H1 (cell line): ENCODE measurements at regions not wholly inside any gene's neighbourhood (a gene's known extent, or its start where the extent isn't known, plus 50 kb on each side); places are given as distances from the start of the nearest gene placed in this dataset.

ENCODE experiments used
- CTCF ChIA-PET: fragments of 300-600 bp; sonication (Branson Sonifier 250); formaldehyde crosslinking; loops from one replicate; lab custom pipeline; 2021; ENCODE audit not compliant: partially characterized antibody; lab: Charles Lee
- POLR2A ChIA-PET: fragments of 300-600 bp; sonication (Branson Sonifier 250); formaldehyde crosslinking; loops from one replicate; lab custom pipeline; 2021; ENCODE audit warnings: inconsistent platforms; ENCODE audit not compliant: partially characterized antibody; lab: Charles Lee
- DNase-seq, 2 experiments: peaks; one replicate each; pipeline versions ENCODE4 v3.0.0 to v3.0.0-alpha.2; 2010 to 2022; ENCODE audit warnings: low spot score in 2 of 2, low read depth in 1 of 2, mixed read lengths in 1 of 2
- FAIRE-seq: peaks from 2 replicates; lab custom pipeline; 2011; peaks lifted over from hg19 to GRCh38; lab: Jason Lieb, UNC
- H2AFZ ChIP-seq: 2 replicates; pipeline ENCODE4 v1.8.1; 2012; ENCODE audit warnings: low read length, inconsistent platforms
- H2AK5ac ChIP-seq: 2 replicates; pipeline ENCODE4 v1.6.1; 2013; ENCODE audit warnings: low read depth, low read length
- H2BK120ac ChIP-seq: replicated peaks from 2 replicates; pipeline ENCODE3; 2013; ENCODE audit warnings: low read depth, low read length, inconsistent platforms
- H2BK12ac ChIP-seq: 2 replicates; pipeline ENCODE4 v1.6.1; 2013; ENCODE audit warnings: low read depth, low read length
- H2BK15ac ChIP-seq: 2 replicates; pipeline ENCODE4 v1.6.1; 2013; ENCODE audit warnings: low read length
- H2BK20ac ChIP-seq: 2 replicates; pipeline ENCODE4 v1.6.1; 2013; ENCODE audit warnings: low read length
- H2BK5ac ChIP-seq: 2 replicates; pipeline ENCODE4 v1.6.1; 2013; ENCODE audit warnings: low read depth, low read length
- H3K14ac ChIP-seq: 2 replicates; pipeline ENCODE4 v1.6.1; 2013; ENCODE audit warnings: inconsistent platforms; ENCODE audit not compliant: insufficient read length
- H3K18ac ChIP-seq: 2 replicates; pipeline ENCODE4 v1.6.1; 2013; ENCODE audit warnings: low read length; ENCODE audit errors: extremely low read depth
- H3K23ac ChIP-seq: 2 replicates; pipeline ENCODE4 v1.6.1; 2013; ENCODE audit warnings: inconsistent platforms; ENCODE audit not compliant: insufficient read length
- H3K23me2 ChIP-seq: 2 replicates; pipeline ENCODE4 v1.6.1; 2013; ENCODE audit warnings: low read depth, low read length
- H3K27ac ChIP-seq: 2 replicates; pipeline ENCODE4 v1.6.1; 2011; ENCODE audit warnings: low read depth, low read length, inconsistent platforms
- H3K27me3 ChIP-seq, 4 experiments: replicated peaks in 1 of 4; 1 replicate in 1 of 4; 2 replicates in 3 of 4; pipeline versions ENCODE4 v1.6.1 to v1.8.1; 2011 to 2013; ENCODE audit warnings: low read length in 3 of 4, mild to moderate bottlenecking in 3 of 4, inconsistent platforms in 2 of 4, mixed read lengths in 2 of 4, moderate library complexity in 1 of 4; ENCODE audit not compliant: control insufficient read depth in 3 of 4, insufficient read depth in 3 of 4; ENCODE audit errors: extremely low read depth in 1 of 4
- H3K36me3 ChIP-seq, 4 experiments: 2 replicates each; pipeline versions ENCODE4 v1.6.1 to v1.8.1; 2011 to 2013; ENCODE audit warnings: mild to moderate bottlenecking in 4 of 4, low read length in 3 of 4, moderate library complexity in 2 of 4, control low read depth in 1 of 4, inconsistent platforms in 1 of 4; ENCODE audit not compliant: insufficient read depth in 4 of 4, control insufficient read depth in 2 of 4
- H3K4ac ChIP-seq: replicated peaks from 2 replicates; pipeline ENCODE3; 2013; ENCODE audit warnings: low read length, low read depth, mixed read lengths, inconsistent platforms; ENCODE audit not compliant: insufficient read length
- H3K4me1 ChIP-seq, 4 experiments: replicated peaks in 1 of 4; 1 replicate in 1 of 4; 2 replicates in 3 of 4; pipeline versions ENCODE4 v1.6.1 to v1.8.1; 2011 to 2013; ENCODE audit warnings: low read length in 3 of 4, inconsistent platforms in 2 of 4, mixed read lengths in 1 of 4; ENCODE audit not compliant: insufficient read depth in 4 of 4, control insufficient read depth in 3 of 4
- H3K4me2 ChIP-seq, 2 experiments: 2 replicates each; pipeline versions ENCODE4 v1.6.1 to v1.8.1; 2011 to 2013; ENCODE audit warnings: low read depth in 2 of 2, low read length in 2 of 2, control low read depth in 1 of 2, inconsistent platforms in 1 of 2, mild to moderate bottlenecking in 1 of 2; ENCODE audit not compliant: insufficient read depth in 1 of 2
- H3K4me3 ChIP-seq, 4 experiments: fragments of 200-600, 300-600 bp in 1 of 4; sonication (generic), shearing (Covaris generic), sonication (Bioruptor Twin) in 1 of 4; 2 replicates each; pipeline versions ENCODE4 v1.5.1 to v1.8.1; 2011 to 2016; ENCODE audit warnings: low read length in 4 of 4, low read depth in 3 of 4, control low read depth in 2 of 4, inconsistent platforms in 2 of 4, mild to moderate bottlenecking in 2 of 4, mixed read lengths in 1 of 4, moderate library complexity in 1 of 4; ENCODE audit not compliant: insufficient read depth in 2 of 4; ENCODE audit errors: extremely low read depth in 1 of 4
- H3K56ac ChIP-seq: replicated peaks from 2 replicates; pipeline ENCODE3; 2013; ENCODE audit warnings: low read depth, mild to moderate bottlenecking, mixed read lengths, low read length, inconsistent platforms; ENCODE audit not compliant: insufficient read length
- H3K79me1 ChIP-seq: 2 replicates; pipeline ENCODE4 v1.6.1; 2013; ENCODE audit warnings: low read depth, low read length, control low read depth
- H3K79me2 ChIP-seq, 2 experiments: 2 replicates each; pipeline versions ENCODE4 v1.6.1 to v1.8.1; 2012 to 2013; ENCODE audit warnings: low read length in 2 of 2, mild to moderate bottlenecking in 2 of 2, inconsistent platforms in 1 of 2; ENCODE audit not compliant: insufficient read depth in 2 of 2, control insufficient read depth in 1 of 2
- H3K9ac ChIP-seq, 4 experiments: replicated peaks in 1 of 4; 1 replicate in 1 of 4; 2 replicates in 3 of 4; pipeline versions ENCODE4 v1.6.1 to v1.8.1; 2011 to 2013; ENCODE audit warnings: low read depth in 3 of 4, low read length in 3 of 4, control low read depth in 2 of 4, mild to moderate bottlenecking in 2 of 4, moderate library complexity in 2 of 4, inconsistent platforms in 1 of 4; ENCODE audit errors: extremely low read depth in 1 of 4
- H3K9me3 ChIP-seq, 2 experiments: 2 replicates each; pipeline versions ENCODE4 v1.6.1 to v1.8.1; 2012 to 2013; ENCODE audit warnings: mild to moderate bottlenecking in 2 of 2, moderate library complexity in 2 of 2, control low read depth in 1 of 2, inconsistent platforms in 1 of 2, low read depth in 1 of 2, low read length in 1 of 2, mixed read lengths in 1 of 2; ENCODE audit not compliant: insufficient read depth in 2 of 2
- H4K20me1 ChIP-seq, 2 experiments: replicated peaks in 1 of 2; 2 replicates each; pipeline versions ENCODE3 to v1.8.1; 2011 to 2013; ENCODE audit warnings: inconsistent platforms in 2 of 2, low read length in 2 of 2, mild to moderate bottlenecking in 1 of 2; ENCODE audit not compliant: insufficient read depth in 2 of 2, control insufficient read depth in 1 of 2
- H4K5ac ChIP-seq: 2 replicates; pipeline ENCODE4 v1.6.1; 2013; ENCODE audit warnings: low read length, low read depth, mixed read lengths, inconsistent platforms; ENCODE audit not compliant: insufficient read length
- H4K8ac ChIP-seq: 2 replicates; pipeline ENCODE4 v1.8.0; 2013; ENCODE audit warnings: mild to moderate bottlenecking, moderate library complexity, low read length, inconsistent platforms; ENCODE audit not compliant: insufficient read depth; ENCODE audit errors: extremely low read depth
- H4K91ac ChIP-seq: replicated peaks from 2 replicates; pipeline ENCODE3; 2013; ENCODE audit warnings: low read length, mixed read lengths, inconsistent platforms; ENCODE audit not compliant: insufficient read length
- CBX5 ChIP-seq: fragments of 300-800, 300-1000 bp; sonication (generic); IDR thresholded peaks from 2 replicates; pipeline ENCODE4 v1.7.1; 2016; ENCODE audit warnings: antibody characterized with exemption, low read length, low read depth
- CBX8 ChIP-seq: fragments of 300-800, 300-1000 bp; sonication (generic); IDR thresholded peaks from 2 replicates; pipeline ENCODE4 v1.7.1; 2016; ENCODE audit warnings: low read depth, low read length, borderline replicate concordance
- FOSL1 ChIP-seq: IDR thresholded peaks from 2 replicates; pipeline ENCODE4 v1.6.1; 2011; ENCODE audit warnings: mild to moderate bottlenecking, low read depth, low read length, moderate library complexity; ENCODE audit not compliant: insufficient read depth
- GTF2F1 ChIP-seq: IDR thresholded peaks from 2 replicates; pipeline ENCODE4 v1.6.1; 2012; ENCODE audit warnings: low read depth, low read length, improper control_type of control experiment, borderline replicate concordance
- SP4 ChIP-seq: IDR thresholded peaks from 2 replicates; pipeline ENCODE4 v1.6.1; 2012; ENCODE audit warnings: low read length, inconsistent platforms
- SRF ChIP-seq: IDR thresholded peaks from 2 replicates; pipeline ENCODE4 v1.6.1; 2011; ENCODE audit warnings: mild to moderate bottlenecking, low read depth, low read length, moderate library complexity
- SUZ12 ChIP-seq: fragments of 200-600 bp; sonication (generic); IDR thresholded peaks from 2 replicates; pipeline ENCODE4 v1.6.1; 2012; ENCODE audit warnings: mild to moderate bottlenecking, inconsistent platforms, low read length, moderate library complexity, mixed read lengths
- ZNF274 ChIP-seq: IDR thresholded peaks from 2 replicates; pipeline ENCODE4 v1.7.0; 2012; ENCODE audit warnings: low read length, borderline replicate concordance; ENCODE audit errors: extremely low read depth
- WGBS, 2 experiments: shearing (Covaris generic) in 1 of 2; methylation state at CpG; one replicate each; pipeline versions ENCODE4 v1.1.6 to v1.1.7; 2013 to 2015; ENCODE audit warnings: low lambda C conversion rate in 2 of 2, mixed read lengths in 2 of 2, inconsistent platforms in 1 of 2, low coverage in 1 of 2, missing lambda C conversion rate in 1 of 2; ENCODE audit not compliant: insufficient replicate concordance in 2 of 2, insufficient coverage in 1 of 2, insufficient read length in 1 of 2; ENCODE audit errors: extremely low coverage in 1 of 2, missing lambda C conversion rate in 1 of 2; 5-methylcytosine and 5-hydroxymethylcytosine counted together
- TF ChIP-seq, protein P1 (sequence below): IDR thresholded peaks from 2 replicates; pipeline ENCODE4 v1.6.1; 2011; ENCODE audit warnings: low read depth, mild to moderate bottlenecking, low read length; ENCODE audit not compliant: insufficient read depth
- TF ChIP-seq, protein P2 (sequence below): IDR thresholded peaks from 2 replicates; pipeline ENCODE4 v1.6.1; 2011; ENCODE audit warnings: low read length, improper control_type of control experiment

DNA sequence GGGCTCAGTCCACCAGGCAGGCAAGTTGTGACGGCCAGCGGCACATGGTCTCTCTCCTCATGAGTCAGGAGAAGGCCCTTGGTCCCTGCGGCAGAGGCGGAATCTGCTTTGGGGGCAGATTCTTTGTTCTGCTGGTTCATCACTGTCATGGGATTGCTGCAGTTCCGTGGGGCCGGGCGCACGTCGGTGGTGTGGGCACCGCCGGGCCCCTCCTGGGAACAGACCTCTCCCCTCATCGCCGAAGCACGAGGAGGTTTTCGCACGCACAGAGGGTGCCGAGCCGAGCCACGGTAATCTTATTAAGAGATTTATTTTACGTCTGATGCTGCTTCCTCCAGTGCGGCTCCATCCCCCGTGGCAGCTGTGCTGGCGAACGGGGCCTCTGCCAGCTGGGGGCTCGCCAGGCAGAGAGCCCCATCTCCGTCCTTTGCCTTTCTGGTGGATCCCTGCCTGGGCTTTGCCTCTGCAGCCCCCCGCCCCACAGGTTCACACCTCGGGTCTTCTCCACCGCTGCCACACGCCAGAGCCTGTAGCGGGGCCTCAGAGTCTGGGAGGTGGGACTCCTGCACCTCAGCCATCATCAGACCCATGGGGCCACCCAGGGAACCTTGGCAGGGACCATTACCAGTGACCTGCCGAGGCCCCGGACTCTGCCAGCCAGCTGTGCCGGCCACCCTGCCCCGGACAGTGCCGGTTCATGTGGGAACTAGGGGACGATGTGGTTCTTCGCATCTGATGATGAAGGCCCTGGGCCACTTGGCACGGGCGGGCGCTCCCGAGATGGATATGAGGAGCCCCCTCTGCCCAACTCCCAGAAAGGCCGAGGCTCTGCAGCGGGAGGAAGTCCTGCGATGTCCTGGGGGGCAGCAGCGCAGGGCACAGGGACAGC, 86.7 kb upstream of the NKX1-1 start:
- CTCF ChIA-PET = interaction anchor here (1.4 kb wide), 1 partner anchor 137 kb away, joined by 7 read pairs; no protein-coding TSS in a partner anchor
- no peak overlapping the region for H3K18ac ChIP-seq

More for the DNA sequence above, 86.7 kb upstream of the NKX1-1 start:
- no peak overlapping the region for H3K4ac ChIP-seq
- no peak overlapping the region for H3K23ac ChIP-seq
- no peak overlapping the region for H2BK20ac ChIP-seq
- peaks cover 11% of the 10 kb centered on the region; the same call in 1 of the 2 replicates for H3K23me2 ChIP-seq
- H3K9me3 ChIP-seq = no peaks in the 10 kb centered on the region
- TF ChIP-seq GTF2F1 (no peak), SRF (no peak), CBX5 (no peak), SUZ12 (no peak), CBX8 (no peak), ZNF274 (no peak), FOSL1 (no peak), SP4 (no peak)
- TF ChIP-seq, protein P1, sequence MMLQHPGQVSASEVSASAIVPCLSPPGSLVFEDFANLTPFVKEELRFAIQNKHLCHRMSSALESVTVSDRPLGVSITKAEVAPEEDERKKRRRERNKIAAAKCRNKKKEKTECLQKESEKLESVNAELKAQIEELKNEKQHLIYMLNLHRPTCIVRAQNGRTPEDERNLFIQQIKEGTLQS = no peak
- TF ChIP-seq, protein P2, sequence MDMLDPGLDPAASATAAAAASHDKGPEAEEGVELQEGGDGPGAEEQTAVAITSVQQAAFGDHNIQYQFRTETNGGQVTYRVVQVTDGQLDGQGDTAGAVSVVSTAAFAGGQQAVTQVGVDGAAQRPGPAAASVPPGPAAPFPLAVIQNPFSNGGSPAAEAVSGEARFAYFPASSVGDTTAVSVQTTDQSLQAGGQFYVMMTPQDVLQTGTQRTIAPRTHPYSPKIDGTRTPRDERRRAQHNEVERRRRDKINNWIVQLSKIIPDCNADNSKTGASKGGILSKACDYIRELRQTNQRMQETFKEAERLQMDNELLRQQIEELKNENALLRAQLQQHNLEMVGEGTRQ = no peak
- no peak overlapping the region for H4K5ac ChIP-seq
- no peaks in the 10 kb centered on the region for H3K27me3 ChIP-seq
- no peak overlapping the region for H2AK5ac ChIP-seq
- no peak overlapping the region for H2BK12ac ChIP-seq
- no peak overlapping the region for H3K4me3 ChIP-seq
- no peak overlapping the region for H3K4me2 ChIP-seq
- no peak overlapping the region for H3K56ac ChIP-seq
- H4K20me1 ChIP-seq = peaks cover 0 to 4% of the 10 kb centered on the region in 2 experiments
- no peak overlapping the region for H3K14ac ChIP-seq
- H2BK120ac ChIP-seq = no peak overlapping the region
- no peak overlapping the region; the same call in 1 of the 2 replicates for H4K8ac ChIP-seq
- H2AFZ ChIP-seq = no peak overlapping the region
- WGBS, 2 experiments = 87% methylated on average over 40 of the region's 46 CpGs; no CpG with 5 or more reads in 1 of the 2 experiments
- H2BK5ac ChIP-seq = no peak overlapping the region
- H4K91ac ChIP-seq = no peak overlapping the region
- no peaks in the 10 kb centered on the region for H3K79me1 ChIP-seq
- no peak overlapping the region for H3K27ac ChIP-seq
- FAIRE-seq = no peak
- H3K9ac ChIP-seq = no peak overlapping the region
- no peaks in the 10 kb centered on the region for H3K79me2 ChIP-seq
- POLR2A ChIA-PET = no interaction called here
- no peaks in the 10 kb centered on the region for H3K36me3 ChIP-seq
- H3K4me1 ChIP-seq = no peaks in the 10 kb centered on the region
- peak in 1 of 2 experiments; percentile 39 for DNase-seq
- H2BK15ac ChIP-seq = no peak overlapping the region
